Thymus (tissue), 11 donors: ENCODE measurements at regions not wholly inside any gene's neighbourhood (a gene's known extent, or its start where the extent isn't known, plus 50 kb on each side); places are given as distances from the start of the nearest gene placed in this dataset.

Experiments
- DNase-seq, 9 donors: peaks; one replicate each; pipeline ENCODE4 v3.0.0-alpha.2; 2013; ENCODE audit warnings: low spot score in 9 of 9, low read depth in 6 of 9, missing footprints in 1 of 9
- H3K27ac ChIP-seq, 2 donors: one replicate each; pipeline ENCODE4 v1.5.1; 2013; ENCODE audit warnings: control low read depth in 1 of 2, low read depth in 1 of 2, low read length in 1 of 2, mild to moderate bottlenecking in 1 of 2, moderate library complexity in 1 of 2
- H3K27me3 ChIP-seq, 2 donors: one replicate each; pipeline ENCODE4 v1.5.1; 2013; ENCODE audit warnings: low read length in 1 of 2; ENCODE audit not compliant: control insufficient read depth in 2 of 2, insufficient read depth in 1 of 2
- H3K36me3 ChIP-seq, 2 donors: one replicate each; pipeline ENCODE4 v1.5.1; 2013; ENCODE audit warnings: low read length in 1 of 2, mild to moderate bottlenecking in 1 of 2, moderate library complexity in 1 of 2; ENCODE audit not compliant: control insufficient read depth in 2 of 2, insufficient read depth in 2 of 2
- H3K4me1 ChIP-seq, 2 donors: one replicate each; pipeline ENCODE4 v1.5.1; 2013; ENCODE audit warnings: low read length in 2 of 2; ENCODE audit not compliant: control insufficient read depth in 2 of 2, insufficient read depth in 2 of 2
- H3K4me3 ChIP-seq, 2 donors: one replicate each; pipeline ENCODE4 v1.5.1; 2013; ENCODE audit warnings: low read length in 2 of 2, control low read depth in 1 of 2, mild to moderate bottlenecking in 1 of 2
- H3K9me3 ChIP-seq, 2 donors: one replicate each; pipeline ENCODE4 v1.5.1; 2013; ENCODE audit warnings: low read length in 1 of 2, mild to moderate bottlenecking in 1 of 2; ENCODE audit not compliant: control insufficient read depth in 2 of 2, insufficient read depth in 1 of 2
- WGBS: extraction: QIAGEN DNeasy Blood & Tissue Kit; methylation state at CpG from one replicate; pipeline ENCODE4 v1.1.7; 2013; 5-methylcytosine and 5-hydroxymethylcytosine counted together
- donor health status: healthy.

DNA sequence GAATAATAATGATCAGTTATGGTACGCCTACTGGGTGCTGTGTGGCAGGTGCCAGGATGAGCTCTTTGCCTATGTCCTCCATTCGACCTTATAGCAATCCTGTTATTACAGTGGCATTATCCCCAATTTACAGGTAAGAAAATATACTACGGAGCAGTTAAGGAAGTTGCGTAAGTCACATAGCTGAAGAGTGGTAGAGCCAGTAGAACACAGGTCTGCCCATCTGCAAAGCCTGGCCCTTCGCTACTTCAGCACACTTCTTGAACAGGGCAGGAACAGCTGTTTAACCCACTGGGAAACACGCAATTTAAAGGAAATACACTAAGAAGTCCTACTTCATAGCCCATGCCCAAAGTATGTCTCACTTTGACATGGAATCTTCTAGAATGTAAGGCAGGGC, 91.8 kb downstream of the PXDC1 start:
- WGBS = 97% methylated on average over 6 of the region's 6 CpGs
- Histone ChIP-seq H3K36me3 (no peaks in the 10 kb centered on the region), H3K4me1 (no peaks in the 10 kb centered on the region)

DNA sequence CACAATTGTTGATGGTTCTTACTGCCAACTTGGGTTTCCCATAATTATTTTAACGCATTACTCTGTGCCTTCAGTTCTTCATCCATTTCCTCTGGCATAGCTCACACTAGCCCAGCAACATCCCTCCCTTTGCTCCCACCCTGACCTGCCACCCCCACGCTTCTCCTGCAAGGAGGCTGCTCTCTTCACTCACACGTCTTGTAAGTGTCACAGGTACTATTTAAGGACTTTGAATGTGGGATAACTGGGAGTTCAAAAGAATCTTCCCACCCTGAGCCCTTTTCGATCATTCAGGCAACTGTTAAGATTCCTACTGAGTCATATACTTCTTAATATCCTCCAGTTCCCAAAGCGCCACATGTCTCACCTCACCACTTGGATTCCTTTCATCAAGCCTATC, 95.4 kb downstream of the PXDC1 start:
- Histone ChIP-seq H3K27me3 (no peaks in the 10 kb centered on the region), H3K27ac (no peak overlapping the region), H3K4me1 (no peaks in the 10 kb centered on the region), H3K4me3 (no peak overlapping the region), H3K9me3 (no peaks in the 10 kb centered on the region), H3K36me3 (no peaks in the 10 kb centered on the region)
- DNase-seq = no peak
- 99% methylated on average over 5 of the region's 5 CpGs for WGBS

More for the DNA sequence above, 91.8 kb downstream of the PXDC1 start:
- H3K9me3 ChIP-seq = no peaks in the 10 kb centered on the region
- no peak overlapping the region for H3K4me3 ChIP-seq
- H3K27ac ChIP-seq = no peak overlapping the region
- H3K27me3 ChIP-seq = no peaks in the 10 kb centered on the region
- DNase-seq = no peak

DNA sequence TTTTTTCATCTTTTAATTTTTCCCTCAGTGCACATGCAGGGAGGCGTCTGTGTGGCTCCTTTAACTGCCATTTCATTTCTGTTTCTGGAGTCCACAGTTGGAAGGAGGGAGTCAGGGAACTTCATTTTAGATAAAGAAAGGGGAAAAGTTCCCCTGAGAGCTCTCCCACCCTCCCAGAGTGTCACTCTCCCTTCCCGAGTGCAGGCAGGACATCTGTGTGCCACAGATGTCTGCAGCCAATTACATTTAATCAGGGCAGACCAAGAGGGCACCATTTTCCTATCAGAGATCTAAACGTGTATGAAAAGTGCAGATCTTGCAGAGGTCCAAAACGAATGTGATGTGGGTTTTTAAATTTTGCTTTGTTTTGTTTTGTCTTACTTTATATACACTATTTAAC, 96.6 kb downstream of the PXDC1 start:
- Histone ChIP-seq H3K4me3 (no peak overlapping the region), H3K27me3 (no peaks in the 10 kb centered on the region), H3K27ac (no peak overlapping the region), H3K9me3 (no peaks in the 10 kb centered on the region), H3K4me1 (no peaks in the 10 kb centered on the region), H3K36me3 (no peaks in the 10 kb centered on the region)
- 83% methylated on average over 4 of the region's 4 CpGs for WGBS
- DNase-seq = no peak

DNA sequence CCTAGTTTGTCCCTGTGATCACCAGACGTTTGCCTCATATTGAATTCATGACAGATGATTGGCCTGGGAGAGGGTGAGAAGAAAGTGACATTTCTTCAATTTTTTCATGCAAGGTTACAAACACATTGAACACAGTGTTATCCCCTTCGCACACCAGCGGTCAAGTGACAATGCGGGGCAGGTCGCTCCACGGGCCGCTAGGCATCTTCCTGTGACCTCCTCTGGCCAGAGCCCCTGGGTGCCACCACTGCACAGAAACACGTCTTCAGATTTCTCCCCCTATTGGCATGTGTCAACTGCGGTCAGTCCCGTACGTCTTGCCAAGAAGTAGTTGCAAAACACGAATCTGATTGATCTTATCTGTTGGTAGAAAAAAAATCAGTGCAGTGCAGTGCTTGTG, 97.1 kb downstream of the PXDC1 start:
- Histone ChIP-seq H3K27me3 (no peaks in the 10 kb centered on the region), H3K27ac (no peak overlapping the region), H3K4me1 (no peaks in the 10 kb centered on the region), H3K9me3 (no peaks in the 10 kb centered on the region), H3K36me3 (no peaks in the 10 kb centered on the region), H3K4me3 (no peak overlapping the region)
- no peak for DNase-seq
- 97% methylated on average over 12 of the region's 12 CpGs for WGBS

DNA sequence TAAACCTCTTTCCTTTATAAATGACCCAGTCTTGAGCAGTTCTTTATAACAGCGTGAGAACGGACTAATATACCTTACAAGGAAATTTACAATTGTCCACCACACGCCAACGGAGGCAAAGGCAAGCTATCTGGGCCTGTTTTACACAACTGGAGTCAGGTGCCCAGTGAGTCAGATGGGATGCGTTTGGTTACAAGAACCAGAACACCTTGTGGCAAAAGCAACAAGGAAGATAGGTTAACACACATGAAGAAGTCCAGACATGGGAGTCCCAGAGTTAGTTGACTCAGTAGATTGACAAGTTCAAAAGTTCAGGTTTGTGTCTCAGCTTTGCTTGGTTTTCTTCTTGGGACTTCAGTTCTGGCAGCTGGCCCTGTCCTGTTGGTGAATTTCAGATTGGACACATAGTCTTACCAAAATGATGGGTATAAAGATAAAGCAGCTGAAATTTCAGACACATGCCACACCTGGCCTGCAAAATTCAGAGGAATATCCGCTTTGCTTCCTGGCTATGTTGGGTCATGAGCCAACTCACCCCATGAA, 97.9 kb downstream of the PXDC1 start:
- WGBS = 93% methylated on average over 6 of the region's 6 CpGs
- DNase-seq = no peak
- Histone ChIP-seq H3K4me1 (no peaks in the 10 kb centered on the region), H3K4me3 (no peak overlapping the region), H3K36me3 (no peaks in the 10 kb centered on the region), H3K27me3 (no peaks in the 10 kb centered on the region), H3K9me3 (no peaks in the 10 kb centered on the region), H3K27ac (no peak overlapping the region)

DNA sequence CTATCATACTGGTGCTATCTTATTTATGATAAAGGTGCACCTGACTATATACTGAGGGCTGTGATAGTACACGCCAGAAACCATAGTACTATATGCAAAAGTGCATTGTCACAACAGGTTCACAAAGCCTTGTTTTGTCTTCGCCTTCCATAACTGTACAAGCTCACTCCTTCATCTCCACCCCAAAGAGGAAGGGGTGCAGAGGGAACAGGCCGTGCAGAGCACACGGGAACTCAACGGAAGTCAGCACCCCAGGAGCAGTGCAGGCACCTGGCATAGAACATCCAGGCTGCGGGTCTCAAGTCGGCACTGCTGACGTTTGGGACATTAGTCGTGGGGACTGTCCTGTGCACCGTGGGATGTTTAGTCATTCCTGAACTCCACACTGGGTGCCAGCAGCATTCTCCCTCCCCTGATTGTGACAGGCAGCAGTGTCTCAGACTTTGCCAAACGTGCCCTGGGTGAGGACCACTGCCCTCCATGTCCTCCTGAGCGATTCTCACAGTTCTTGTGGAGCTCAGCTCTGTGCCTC, 99.7 kb downstream of the PXDC1 start:
- Histone ChIP-seq H3K27me3 (no peaks in the 10 kb centered on the region), H3K4me3 (no peak overlapping the region), H3K9me3 (no peaks in the 10 kb centered on the region), H3K36me3 (no peaks in the 10 kb centered on the region), H3K27ac (no peak overlapping the region), H3K4me1 (no peaks in the 10 kb centered on the region)
- DNase-seq = no peak
- WGBS = 96% methylated on average over 12 of the region's 12 CpGs

DNA sequence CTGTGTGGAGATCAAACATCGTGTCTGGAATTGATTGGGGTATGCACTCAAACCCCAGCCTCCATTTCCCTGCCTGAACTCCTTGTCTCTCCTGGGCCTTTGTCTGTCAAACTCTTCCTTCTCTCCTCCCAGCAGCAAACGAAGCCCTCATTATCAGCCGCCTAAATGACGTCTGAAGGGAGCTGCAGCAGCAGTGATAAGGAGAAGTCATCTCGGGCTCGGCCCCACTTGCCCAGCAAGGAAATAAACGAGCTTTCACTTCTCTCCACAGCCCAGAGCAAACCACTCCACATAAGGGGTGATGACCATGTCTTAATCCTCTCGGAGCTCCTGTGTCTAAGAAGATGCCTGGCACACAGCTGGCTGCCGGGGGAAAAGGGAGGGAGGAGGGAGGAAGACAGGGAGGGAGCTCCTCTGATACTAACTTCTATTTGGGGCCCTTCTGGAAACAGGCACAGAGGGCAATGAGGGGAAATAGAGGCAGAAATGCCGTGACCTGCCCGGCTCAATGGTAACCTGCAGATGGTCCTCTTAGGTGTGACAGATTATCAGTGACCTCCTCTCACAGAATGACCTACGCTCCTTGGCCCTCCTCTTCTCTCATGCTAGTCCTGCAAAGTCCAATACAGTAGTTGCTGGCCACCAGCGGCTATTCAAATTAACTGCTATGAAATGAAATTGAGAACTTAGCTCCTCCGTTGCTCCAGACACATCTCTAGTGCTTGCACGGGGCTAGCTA, 100.4 kb downstream of the PXDC1 start:
- Histone ChIP-seq H3K27me3 (no peaks in the 10 kb centered on the region), H3K9me3 (no peaks in the 10 kb centered on the region), H3K27ac (no peak overlapping the region), H3K4me1 (no peaks in the 10 kb centered on the region), H3K36me3 (no peaks in the 10 kb centered on the region), H3K4me3 (no peak overlapping the region)
- WGBS = 86% methylated on average over 15 of the region's 15 CpGs
- DNase-seq = no peak

DNA sequence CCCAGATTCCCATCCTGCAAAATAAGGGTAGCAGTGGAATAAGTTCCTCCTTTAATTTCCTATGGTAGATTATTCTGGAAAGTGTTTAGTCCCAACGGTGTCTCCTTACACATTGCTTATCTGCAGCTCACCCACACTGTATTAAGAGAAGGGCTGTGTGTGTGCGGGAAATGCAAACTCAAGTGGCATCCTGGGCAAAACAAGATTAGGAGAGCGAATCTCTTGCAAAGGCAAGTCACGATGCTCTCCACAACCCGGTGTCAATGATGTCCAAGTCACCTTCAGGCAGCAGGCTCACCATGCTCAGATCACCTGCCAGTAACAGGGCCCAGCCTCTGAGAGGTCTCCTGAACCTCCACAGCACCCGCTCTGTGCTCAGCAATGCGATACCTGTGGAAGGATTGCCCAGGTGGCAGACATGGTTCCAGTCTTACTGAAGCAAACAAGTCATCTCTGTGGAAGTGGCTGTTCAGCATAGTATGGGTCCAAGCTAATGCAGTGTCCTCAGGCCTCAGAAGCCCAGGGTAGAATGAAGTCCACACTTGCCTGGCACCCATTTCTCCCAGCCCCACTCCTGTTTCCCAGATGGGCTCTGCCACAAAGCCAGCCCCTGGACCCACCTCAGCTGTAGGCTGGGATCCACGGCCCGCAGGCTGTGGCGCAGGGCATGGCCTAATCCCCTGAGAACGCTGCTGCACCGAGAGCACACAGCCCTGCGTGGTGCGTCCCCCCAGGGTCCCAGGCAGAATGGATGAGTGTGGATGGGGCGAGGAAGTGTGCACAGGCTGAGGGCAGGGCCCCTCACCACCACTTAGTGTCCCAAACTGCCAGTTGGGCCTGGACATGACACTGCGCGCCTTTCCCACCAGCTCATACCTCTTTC, 101.2 kb downstream of the PXDC1 start:
- no peaks in the 10 kb centered on the region for H3K9me3 ChIP-seq
- H3K27ac ChIP-seq = no peak overlapping the region
- DNase-seq = no peak
- no peaks in the 10 kb centered on the region for H3K4me1 ChIP-seq
- no peaks in the 10 kb centered on the region for H3K36me3 ChIP-seq
- WGBS = 98% methylated on average over 17 of the region's 17 CpGs
- H3K27me3 ChIP-seq = no peaks in the 10 kb centered on the region
- no peak overlapping the region for H3K4me3 ChIP-seq

DNA sequence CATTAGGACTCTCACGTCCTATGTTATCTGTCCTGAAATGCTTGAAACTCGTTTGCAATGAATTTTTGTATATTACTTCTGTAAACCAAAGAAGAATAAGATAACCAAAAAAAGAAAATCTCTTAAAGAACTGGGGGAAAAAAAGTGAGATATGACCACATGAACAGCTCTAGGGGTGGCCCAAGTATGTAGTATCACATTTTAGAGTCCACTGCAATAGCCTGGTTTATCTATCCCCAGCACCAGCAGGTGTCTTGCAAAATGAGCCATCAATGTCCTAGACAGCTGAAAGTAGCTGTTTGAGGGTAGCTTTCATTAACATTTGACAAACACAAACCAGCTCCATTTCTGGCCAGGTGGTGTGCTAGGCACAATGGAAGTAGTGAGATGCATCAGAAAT, 102.8 kb downstream of the PXDC1 start:
- Histone ChIP-seq H3K4me1 (no peaks in the 10 kb centered on the region), H3K4me3 (no peak overlapping the region), H3K9me3 (no peaks in the 10 kb centered on the region), H3K27ac (no peak overlapping the region), H3K27me3 (no peaks in the 10 kb centered on the region), H3K36me3 (no peaks in the 10 kb centered on the region)
- DNase-seq = no peak
- WGBS = 97% methylated on average over 2 of the region's 2 CpGs
